Tibial nerve (tissue), 4 donors: ENCODE measurements at regions not wholly inside any gene's neighbourhood (a gene's known extent, or its start where the extent isn't known, plus 50 kb on each side); places are given as distances from the start of the nearest gene placed in this dataset.

Source experiments
- DNase-seq, 2 donors: peaks; one replicate each; pipeline ENCODE4 v3.0.0-alpha.2; 2019; ENCODE audit warnings: low spot score in 2 of 2
- H3K27ac ChIP-seq, 4 donors: fragments of 200-600 bp; sonication (generic) in 3 of 4; one replicate each; pipeline ENCODE4 v1.5.1; 2017 to 2019; ENCODE audit warnings: mild to moderate bottlenecking in 1 of 4
- H3K27me3 ChIP-seq, 2 donors: fragments of 200-600 bp; sonication (generic) in 1 of 2; one replicate each; pipeline versions ENCODE4 v1.5.1 to v1.6.0; 2017 to 2019
- H3K36me3 ChIP-seq, 3 donors: fragments of 200-600 bp; sonication (generic); one replicate each; pipeline ENCODE4 v1.5.1; 2018 to 2019
- H3K4me1 ChIP-seq, 4 donors: fragments of 200-600 bp; sonication (generic) in 3 of 4; one replicate each; pipeline ENCODE4 v1.5.1; 2017 to 2019
- H3K4me3 ChIP-seq, 4 donors: fragments of 200-600 bp; sonication (generic) in 3 of 4; one replicate each; pipeline ENCODE4 v1.5.1; 2017 to 2019; ENCODE audit warnings: mild to moderate bottlenecking in 1 of 4, moderate library complexity in 1 of 4
- H3K9me3 ChIP-seq, 4 donors: fragments of 200-600 bp; sonication (generic) in 3 of 4; one replicate each; pipeline ENCODE4 v1.5.1; 2017 to 2019
- EP300 ChIP-seq, 2 donors: sonication (generic); formaldehyde crosslinking; IDR thresholded peaks; one replicate each; pipeline ENCODE4 v1.6.1; 2017; ENCODE audit warnings: antibody characterized with exemption in 2 of 2, mild to moderate bottlenecking in 1 of 2
- POLR2A ChIP-seq, 2 donors: fragments of 450-650 bp; IDR thresholded peaks; one replicate each; pipeline ENCODE4 v1.6.1; 2017; ENCODE audit warnings: antibody characterized with exemption in 2 of 2, mild to moderate bottlenecking in 2 of 2, moderate library complexity in 2 of 2
- WGBS, 2 donors: methylation state at CpG; one replicate each; pipeline ENCODE4 v1.1.5; 2018; 5-methylcytosine and 5-hydroxymethylcytosine counted together
- TF ChIP-seq, protein P1 (sequence below), 5 experiments: fragments of 200-600 bp in 3 of 5; fragments of 450-650 bp in 2 of 5; sonication (generic) in 3 of 5; IDR thresholded peaks; one replicate each; pipeline ENCODE4 v1.5.1; 2016 to 2019; ENCODE audit warnings: antibody characterized with exemption in 5 of 5, mild to moderate bottlenecking in 3 of 5, moderate library complexity in 2 of 5

DNA sequence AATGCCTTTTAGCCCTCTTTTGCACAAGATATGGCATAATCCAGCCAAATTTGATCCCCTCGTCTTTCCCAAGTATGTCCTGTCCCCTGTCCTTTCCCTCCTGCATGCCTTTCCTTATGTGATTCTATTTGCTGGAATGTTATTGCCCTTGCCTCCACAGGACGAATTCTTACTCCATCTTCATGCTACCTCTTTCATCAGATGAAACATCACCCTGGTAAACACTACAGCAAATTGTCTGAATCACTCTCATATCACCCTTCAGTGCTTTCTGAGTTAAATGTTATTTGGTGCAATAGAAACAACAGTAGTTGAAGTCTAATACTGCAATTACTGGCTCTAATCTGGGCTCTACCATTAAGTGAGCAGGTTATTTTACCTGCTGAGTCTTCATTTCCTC lies 52.2 kb upstream of the FAT1 start:
- Histone ChIP-seq H3K36me3 (no peaks in the 10 kb centered on the region), H3K9me3 (no peaks in the 10 kb centered on the region), H3K27me3 (no peaks in the 10 kb centered on the region), H3K4me3 (no peak overlapping the region), H3K4me1 (no peaks in the 10 kb centered on the region), H3K27ac (no peak overlapping the region)
- no peak for TF ChIP-seq POLR2A (IDR thresholded peaks at IDR 0.05)
- TF ChIP-seq, protein P1, sequence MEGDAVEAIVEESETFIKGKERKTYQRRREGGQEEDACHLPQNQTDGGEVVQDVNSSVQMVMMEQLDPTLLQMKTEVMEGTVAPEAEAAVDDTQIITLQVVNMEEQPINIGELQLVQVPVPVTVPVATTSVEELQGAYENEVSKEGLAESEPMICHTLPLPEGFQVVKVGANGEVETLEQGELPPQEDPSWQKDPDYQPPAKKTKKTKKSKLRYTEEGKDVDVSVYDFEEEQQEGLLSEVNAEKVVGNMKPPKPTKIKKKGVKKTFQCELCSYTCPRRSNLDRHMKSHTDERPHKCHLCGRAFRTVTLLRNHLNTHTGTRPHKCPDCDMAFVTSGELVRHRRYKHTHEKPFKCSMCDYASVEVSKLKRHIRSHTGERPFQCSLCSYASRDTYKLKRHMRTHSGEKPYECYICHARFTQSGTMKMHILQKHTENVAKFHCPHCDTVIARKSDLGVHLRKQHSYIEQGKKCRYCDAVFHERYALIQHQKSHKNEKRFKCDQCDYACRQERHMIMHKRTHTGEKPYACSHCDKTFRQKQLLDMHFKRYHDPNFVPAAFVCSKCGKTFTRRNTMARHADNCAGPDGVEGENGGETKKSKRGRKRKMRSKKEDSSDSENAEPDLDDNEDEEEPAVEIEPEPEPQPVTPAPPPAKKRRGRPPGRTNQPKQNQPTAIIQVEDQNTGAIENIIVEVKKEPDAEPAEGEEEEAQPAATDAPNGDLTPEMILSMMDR (IDR thresholded peaks at IDR 0.05), result no peak
- TF ChIP-seq EP300 (IDR thresholded peaks at IDR 0.05), result no peak
- WGBS, 2 donors, result 66 to 67% methylated on average over 2 of the region's 2 CpGs
- DNase-seq, result no peak

DNA sequence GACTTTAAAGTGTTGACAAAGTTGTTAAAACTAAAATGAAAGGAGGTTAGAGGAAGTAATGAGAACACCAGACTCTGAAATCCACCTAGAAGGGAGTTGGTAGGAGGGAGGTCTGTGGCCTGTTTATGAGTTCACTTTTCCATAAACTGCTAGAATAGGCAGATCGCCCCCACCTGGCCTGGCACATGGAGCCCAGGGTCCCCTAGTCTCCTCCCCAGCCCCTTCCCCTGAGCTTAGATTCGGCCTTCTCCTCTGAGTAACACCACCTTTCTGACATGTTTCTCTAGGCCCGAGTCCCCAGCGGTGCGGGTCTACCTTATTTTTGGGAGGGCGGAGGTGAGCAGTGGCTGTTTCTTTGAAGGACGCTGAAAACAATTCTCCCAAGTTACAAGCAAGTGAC lies 54.5 kb upstream of the FAT1 start:
- Histone ChIP-seq H3K4me1 (no peaks in the 10 kb centered on the region), H3K27me3 (no peaks in the 10 kb centered on the region), H3K36me3 (no peaks in the 10 kb centered on the region), H3K27ac (no peak overlapping the region), H3K9me3 (no peaks in the 10 kb centered on the region), H3K4me3 (no peak overlapping the region)
- WGBS, 2 donors, result 92 to 93% methylated on average over 7 of the region's 7 CpGs
- DNase-seq, result no peak
- TF ChIP-seq EP300 (IDR thresholded peaks at IDR 0.05) (no peak), POLR2A (IDR thresholded peaks at IDR 0.05) (no peak)
- TF ChIP-seq, protein P1 (IDR thresholded peaks at IDR 0.05), result no peak

DNA sequence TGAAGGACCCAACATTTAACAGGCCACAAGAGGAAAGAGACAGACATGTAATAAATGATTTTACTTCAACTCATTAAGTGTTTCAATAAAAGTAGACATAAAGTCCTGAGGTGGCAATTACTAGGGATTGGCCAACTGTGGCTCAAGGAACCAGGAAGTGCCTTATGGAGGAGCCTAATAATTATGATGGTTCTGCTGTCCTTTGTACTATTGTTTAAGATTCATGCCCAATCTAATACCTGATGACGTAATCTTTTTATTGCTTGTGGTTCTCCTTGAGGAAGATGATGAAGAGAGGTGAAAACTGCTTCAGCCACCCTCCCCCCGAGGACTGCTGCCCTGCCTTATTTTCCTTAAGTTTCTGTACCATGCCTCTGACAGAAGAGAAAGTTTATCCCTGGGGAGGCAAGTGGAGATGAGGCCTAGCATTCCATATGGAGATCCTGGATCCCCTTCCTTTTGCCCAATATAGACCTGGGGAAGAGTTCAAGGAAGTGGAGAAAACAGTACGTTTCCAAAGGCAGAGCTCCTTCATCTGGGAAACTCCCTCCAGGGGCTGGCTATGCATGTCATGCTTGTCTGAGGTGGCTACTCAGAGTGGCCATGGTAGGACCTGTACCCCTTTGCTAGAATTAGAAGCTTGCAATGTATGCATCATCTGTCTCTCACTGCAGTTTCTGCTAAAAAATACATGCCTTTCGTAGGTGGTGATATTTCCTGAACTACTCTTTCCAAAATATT lies 56.8 kb upstream of the FAT1 start:
- no peak overlapping the region for H3K4me3 ChIP-seq
- no peaks in the 10 kb centered on the region for H3K9me3 ChIP-seq
- 59 to 78% methylated on average over 3 to 4 of the region's 4 CpGs for WGBS, 2 donors
- no peaks in the 10 kb centered on the region for H3K27me3 ChIP-seq
- no peaks in the 10 kb centered on the region for H3K36me3 ChIP-seq
- no peak overlapping the region for H3K27ac ChIP-seq
- DNase-seq, result no peak
- H3K4me1 ChIP-seq, result no peaks in the 10 kb centered on the region
- TF ChIP-seq, protein P1 (IDR thresholded peaks at IDR 0.05), result no peak
- TF ChIP-seq EP300 (IDR thresholded peaks at IDR 0.05) (no peak), POLR2A (IDR thresholded peaks at IDR 0.05) (no peak)

DNA sequence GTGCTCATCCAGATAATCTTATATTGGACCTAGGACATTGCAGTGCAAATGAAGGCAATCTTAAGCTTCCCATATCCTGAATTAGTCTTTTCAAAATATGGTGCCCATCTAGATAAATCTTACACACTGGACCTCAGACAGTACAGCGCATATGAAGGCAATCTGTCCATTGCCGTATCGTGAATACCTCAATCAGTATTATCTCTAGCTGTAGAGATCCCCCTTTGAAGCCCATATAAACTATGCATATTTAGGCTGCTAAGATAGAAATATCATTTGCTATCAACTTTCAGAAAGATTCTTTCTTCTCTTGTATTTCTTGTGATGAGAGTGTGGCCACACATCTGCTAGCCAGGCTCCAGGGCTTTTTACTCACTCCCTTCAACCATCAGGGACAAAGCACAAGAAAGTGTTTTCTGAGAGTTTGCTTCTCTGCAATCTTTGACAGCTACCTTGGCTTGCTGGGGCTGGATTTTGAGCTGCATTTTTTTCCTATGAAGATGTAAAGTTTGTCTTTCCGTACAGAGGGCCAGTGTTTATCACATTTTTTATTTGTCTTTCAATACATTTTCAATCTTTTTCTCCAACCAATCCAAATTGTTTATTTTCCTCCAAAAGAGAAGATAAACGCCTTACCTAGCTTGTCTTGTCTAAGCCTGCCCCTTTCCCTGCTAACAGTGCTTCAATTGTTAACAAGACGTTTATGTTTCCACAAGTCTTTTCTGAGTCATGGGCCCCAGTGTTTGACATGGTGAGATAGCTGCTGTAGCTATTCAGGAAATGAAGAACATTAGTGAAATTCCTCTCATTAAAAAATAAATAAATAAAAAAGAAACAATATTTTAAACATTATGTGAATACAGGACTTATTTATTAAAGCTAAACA lies 57.6 kb upstream of the FAT1 start:
- H3K36me3 ChIP-seq, result no peaks in the 10 kb centered on the region
- no peaks in the 10 kb centered on the region for H3K4me1 ChIP-seq
- H3K27ac ChIP-seq, result no peak overlapping the region
- no peak for TF ChIP-seq EP300 (IDR thresholded peaks at IDR 0.05)
- TF ChIP-seq POLR2A (IDR thresholded peaks at IDR 0.05), result no peak
- TF ChIP-seq, protein P1 (IDR thresholded peaks at IDR 0.05), result no peak
- H3K27me3 ChIP-seq, result no peaks in the 10 kb centered on the region
- H3K4me3 ChIP-seq, result no peak overlapping the region
- 62 to 72% methylated on average over 6 of the region's 6 CpGs for WGBS, 2 donors
- DNase-seq, result no peak
- no peaks in the 10 kb centered on the region for H3K9me3 ChIP-seq

DNA sequence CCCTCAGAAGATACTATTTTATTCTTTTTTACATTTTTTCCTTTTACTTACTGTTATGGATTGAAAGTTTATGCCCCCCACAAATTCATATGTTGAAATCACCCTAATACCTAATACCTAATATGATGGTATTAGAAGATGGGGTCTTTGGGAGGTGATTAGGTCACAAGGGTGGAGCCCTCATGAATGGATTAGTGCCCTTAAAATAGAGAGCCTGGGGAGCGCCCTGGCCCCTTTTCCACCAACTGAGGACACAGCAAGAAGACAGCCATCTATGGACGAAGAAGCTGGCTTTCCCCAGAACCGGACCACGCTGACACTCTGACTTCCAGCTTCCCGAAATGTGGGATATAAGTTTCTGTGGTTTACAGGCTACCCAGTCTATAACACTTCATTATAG lies 58.6 kb upstream of the FAT1 start:
- WGBS, 2 donors, result 80% methylated on average over 5 of the region's 5 CpGs
- TF ChIP-seq EP300 (IDR thresholded peaks at IDR 0.05) (no peak), POLR2A (IDR thresholded peaks at IDR 0.05) (no peak)
- TF ChIP-seq, protein P1 (IDR thresholded peaks at IDR 0.05), result no peak
- H3K27me3 ChIP-seq, result no peaks in the 10 kb centered on the region
- H3K9me3 ChIP-seq, result no peaks in the 10 kb centered on the region
- no peak for DNase-seq
- no peaks in the 10 kb centered on the region for H3K36me3 ChIP-seq
- H3K27ac ChIP-seq, result no peak overlapping the region
- H3K4me1 ChIP-seq, result no peaks in the 10 kb centered on the region
- no peak overlapping the region for H3K4me3 ChIP-seq
